ENCODE measurements at regions not wholly inside any gene's neighbourhood (a gene's known extent, or its start where the extent isn't known, plus 50 kb on each side); places are given as distances from the start of the nearest gene placed in this dataset.

DNA sequence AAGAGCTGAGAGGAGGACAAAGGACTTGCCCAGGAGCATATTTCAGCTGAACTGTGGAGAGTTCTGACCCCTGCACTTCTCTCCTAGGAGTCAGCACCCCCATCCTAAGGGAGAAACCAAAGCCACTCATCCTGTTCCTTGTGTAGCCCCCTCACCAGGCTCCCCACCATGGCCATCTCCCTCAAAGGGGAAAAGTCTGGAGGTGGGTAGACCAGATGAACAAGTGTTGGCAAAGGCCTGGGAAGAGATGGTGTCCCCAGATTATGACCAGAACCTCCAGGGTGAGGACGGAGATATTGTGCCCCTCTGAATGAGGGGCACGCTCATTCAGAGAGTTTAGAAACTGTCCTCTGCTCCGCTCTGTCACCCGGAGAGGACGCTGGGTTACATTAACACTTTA lies 880.0 kb downstream of the BRD1 start:
- H3K36me3 ChIP-seq (ENCODE audit: control insufficient read depth, insufficient read depth, low read length): no peaks in the 10 kb centered on the region
- DNase-seq (ENCODE audit: low read depth) (no peak), FAIRE-seq (no peak)
- TF ChIP-seq, protein P1, sequence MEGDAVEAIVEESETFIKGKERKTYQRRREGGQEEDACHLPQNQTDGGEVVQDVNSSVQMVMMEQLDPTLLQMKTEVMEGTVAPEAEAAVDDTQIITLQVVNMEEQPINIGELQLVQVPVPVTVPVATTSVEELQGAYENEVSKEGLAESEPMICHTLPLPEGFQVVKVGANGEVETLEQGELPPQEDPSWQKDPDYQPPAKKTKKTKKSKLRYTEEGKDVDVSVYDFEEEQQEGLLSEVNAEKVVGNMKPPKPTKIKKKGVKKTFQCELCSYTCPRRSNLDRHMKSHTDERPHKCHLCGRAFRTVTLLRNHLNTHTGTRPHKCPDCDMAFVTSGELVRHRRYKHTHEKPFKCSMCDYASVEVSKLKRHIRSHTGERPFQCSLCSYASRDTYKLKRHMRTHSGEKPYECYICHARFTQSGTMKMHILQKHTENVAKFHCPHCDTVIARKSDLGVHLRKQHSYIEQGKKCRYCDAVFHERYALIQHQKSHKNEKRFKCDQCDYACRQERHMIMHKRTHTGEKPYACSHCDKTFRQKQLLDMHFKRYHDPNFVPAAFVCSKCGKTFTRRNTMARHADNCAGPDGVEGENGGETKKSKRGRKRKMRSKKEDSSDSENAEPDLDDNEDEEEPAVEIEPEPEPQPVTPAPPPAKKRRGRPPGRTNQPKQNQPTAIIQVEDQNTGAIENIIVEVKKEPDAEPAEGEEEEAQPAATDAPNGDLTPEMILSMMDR (IDR thresholded peaks at IDR 0.05; ENCODE audit: insufficient read depth, low read length, severe bottlenecking): no peak
- no peak overlapping the region for H3K4me3 ChIP-seq (ENCODE audit: low read depth, low read length)
- no peaks in the 10 kb centered on the region for H3K27me3 ChIP-seq (ENCODE audit: control insufficient read depth, insufficient read depth, low read length)

- Histone ChIP-seq H3K36me3 (ENCODE audit: control insufficient read depth, insufficient read depth, low read length) (no peaks in the 10 kb centered on the region), H3K4me3 (ENCODE audit: low read depth, low read length) (no peak overlapping the region), H3K27me3 (ENCODE audit: control insufficient read depth, insufficient read depth, low read length) (no peaks in the 10 kb centered on the region)
- TF ChIP-seq, protein P1 (IDR thresholded peaks at IDR 0.05; ENCODE audit: insufficient read depth, low read length, severe bottlenecking): no peak
- no peak for DNase-seq (ENCODE audit: low read depth)
- FAIRE-seq: no peak
Measured at GRCh38 chr22:48945621-48946458, 881.8 kb downstream of the BRD1 start.

GRCh38 chr22:48944751-48945620 lies 882.7 kb downstream of the BRD1 start:
- DNase-seq (ENCODE audit: low read depth) (no peak), FAIRE-seq (no peak)
- Histone ChIP-seq H3K4me3 (ENCODE audit: low read depth, low read length) (no peak overlapping the region), H3K36me3 (ENCODE audit: control insufficient read depth, insufficient read depth, low read length) (no peaks in the 10 kb centered on the region), H3K27me3 (ENCODE audit: control insufficient read depth, insufficient read depth, low read length) (no peaks in the 10 kb centered on the region)
- TF ChIP-seq, protein P1 (IDR thresholded peaks at IDR 0.05; ENCODE audit: insufficient read depth, low read length, severe bottlenecking): no peak

- TF ChIP-seq, protein P1 (IDR thresholded peaks at IDR 0.05; ENCODE audit: insufficient read depth, low read length, severe bottlenecking): no peak
- H3K4me3 ChIP-seq (ENCODE audit: low read depth, low read length): no peak overlapping the region
- FAIRE-seq (no peak), DNase-seq (ENCODE audit: low read depth) (no peak)
- no peaks in the 10 kb centered on the region for H3K27me3 ChIP-seq (ENCODE audit: control insufficient read depth, insufficient read depth, low read length)
- H3K36me3 ChIP-seq (ENCODE audit: control insufficient read depth, insufficient read depth, low read length): no peaks in the 10 kb centered on the region
Measured at GRCh38 chr22:48944433-48944750, 883.3 kb downstream of the BRD1 start.

- TF ChIP-seq, protein P1 (IDR thresholded peaks at IDR 0.05; ENCODE audit: insufficient read depth, low read length, severe bottlenecking): no peak
- no peak overlapping the region for H3K4me3 ChIP-seq (ENCODE audit: low read depth, low read length)
- no peak for DNase-seq (ENCODE audit: low read depth)
- H3K36me3 ChIP-seq (ENCODE audit: control insufficient read depth, insufficient read depth, low read length): no peaks in the 10 kb centered on the region
- no peak for FAIRE-seq
- no peaks in the 10 kb centered on the region for H3K27me3 ChIP-seq (ENCODE audit: control insufficient read depth, insufficient read depth, low read length)
Measured at GRCh38 chr22:48943567-48944432, 883.9 kb downstream of the BRD1 start.

Measured in bronchial epithelial cell (primary cell).